ENCODE measurements at regions not wholly inside any gene's neighbourhood (a gene's known extent, or its start where the extent isn't known, plus 50 kb on each side); places are given as distances from the start of the nearest gene placed in this dataset.

DNA sequence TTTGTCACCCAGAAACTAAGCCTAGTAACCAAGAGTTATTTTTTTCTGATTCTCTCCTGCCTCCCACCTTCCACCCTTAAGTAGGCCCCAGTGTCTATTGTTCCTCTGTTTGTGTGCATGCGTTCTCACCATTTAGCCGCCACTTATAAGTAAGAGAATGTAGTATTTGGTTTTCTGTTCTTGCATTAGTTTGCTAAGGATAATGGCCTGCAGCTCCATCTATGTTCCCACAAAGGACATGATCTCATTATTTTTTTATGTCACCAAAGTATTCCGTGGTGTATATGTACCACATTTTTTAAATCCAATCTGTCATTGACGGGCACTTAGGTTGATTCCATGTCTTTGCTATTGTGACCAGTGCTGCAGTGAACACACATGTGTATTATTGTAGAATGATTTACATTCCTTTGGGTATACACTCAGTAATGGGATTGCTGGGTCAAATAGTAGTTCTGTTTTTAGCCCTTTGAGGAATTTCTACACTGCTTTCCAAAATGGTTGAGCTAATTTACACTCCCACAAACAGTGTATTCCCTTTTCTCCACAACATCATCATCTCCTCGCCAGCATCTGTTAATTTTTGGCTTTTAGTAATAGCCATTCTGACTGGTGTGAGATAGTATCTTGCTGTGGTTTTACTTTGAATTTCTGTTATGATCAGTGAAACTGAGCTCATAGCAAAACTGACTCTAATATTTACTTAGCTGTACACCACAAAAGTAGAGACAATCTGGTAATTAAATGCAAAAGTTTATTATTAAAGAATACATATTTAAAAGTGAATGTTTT, 660.1 kb upstream of the SLC8A1 start:
- no peaks in the 10 kb centered on the region for H3K27me3 ChIP-seq (replicated peaks; ENCODE audit: insufficient read depth, low read length)
- TF ChIP-seq EZH2phosphoT487 (IDR thresholded peaks at IDR 0.05; ENCODE audit: low read length) (no peak), EZH2 (optimal IDR thresholded peaks at IDR 0.05; ENCODE audit: low read depth, low read length) (no peak)
- TF ChIP-seq, protein P1, sequence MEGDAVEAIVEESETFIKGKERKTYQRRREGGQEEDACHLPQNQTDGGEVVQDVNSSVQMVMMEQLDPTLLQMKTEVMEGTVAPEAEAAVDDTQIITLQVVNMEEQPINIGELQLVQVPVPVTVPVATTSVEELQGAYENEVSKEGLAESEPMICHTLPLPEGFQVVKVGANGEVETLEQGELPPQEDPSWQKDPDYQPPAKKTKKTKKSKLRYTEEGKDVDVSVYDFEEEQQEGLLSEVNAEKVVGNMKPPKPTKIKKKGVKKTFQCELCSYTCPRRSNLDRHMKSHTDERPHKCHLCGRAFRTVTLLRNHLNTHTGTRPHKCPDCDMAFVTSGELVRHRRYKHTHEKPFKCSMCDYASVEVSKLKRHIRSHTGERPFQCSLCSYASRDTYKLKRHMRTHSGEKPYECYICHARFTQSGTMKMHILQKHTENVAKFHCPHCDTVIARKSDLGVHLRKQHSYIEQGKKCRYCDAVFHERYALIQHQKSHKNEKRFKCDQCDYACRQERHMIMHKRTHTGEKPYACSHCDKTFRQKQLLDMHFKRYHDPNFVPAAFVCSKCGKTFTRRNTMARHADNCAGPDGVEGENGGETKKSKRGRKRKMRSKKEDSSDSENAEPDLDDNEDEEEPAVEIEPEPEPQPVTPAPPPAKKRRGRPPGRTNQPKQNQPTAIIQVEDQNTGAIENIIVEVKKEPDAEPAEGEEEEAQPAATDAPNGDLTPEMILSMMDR (IDR thresholded peaks at IDR 0.05; ENCODE audit: low read length): no peak
- no peak overlapping the region for H2AFZ ChIP-seq (ENCODE audit: low read length)
- no peak for DNase-seq
- no peaks in the 10 kb centered on the region for H4K20me1 ChIP-seq (ENCODE audit: insufficient read depth, low read length)
- H3F3A ChIP-seq (ENCODE audit: insufficient read depth, low read length): no peaks in the 10 kb centered on the region
- H3K4me3 ChIP-seq (ENCODE audit: low read length): no peak overlapping the region
- H3K27ac ChIP-seq (ENCODE audit: low read length): no peak overlapping the region
- no peaks in the 10 kb centered on the region for H3K9me3 ChIP-seq (replicated peaks; ENCODE audit: insufficient read depth, low read length)
- no peaks in the 10 kb centered on the region for H3K9me2 ChIP-seq (replicated peaks; ENCODE audit: insufficient read depth, low read length)
- H3K36me3 ChIP-seq (replicated peaks; ENCODE audit: insufficient read depth, low read length): no peaks in the 10 kb centered on the region
- H3K4me1 ChIP-seq (ENCODE audit: low read length): no peaks in the 10 kb centered on the region
- H3K4me2 ChIP-seq (ENCODE audit: low read depth, low read length): no peak overlapping the region
- no peak overlapping the region for H3K9ac ChIP-seq (ENCODE audit: low read length)
- no peaks in the 10 kb centered on the region for H3K79me2 ChIP-seq (ENCODE audit: low read length)

DNA sequence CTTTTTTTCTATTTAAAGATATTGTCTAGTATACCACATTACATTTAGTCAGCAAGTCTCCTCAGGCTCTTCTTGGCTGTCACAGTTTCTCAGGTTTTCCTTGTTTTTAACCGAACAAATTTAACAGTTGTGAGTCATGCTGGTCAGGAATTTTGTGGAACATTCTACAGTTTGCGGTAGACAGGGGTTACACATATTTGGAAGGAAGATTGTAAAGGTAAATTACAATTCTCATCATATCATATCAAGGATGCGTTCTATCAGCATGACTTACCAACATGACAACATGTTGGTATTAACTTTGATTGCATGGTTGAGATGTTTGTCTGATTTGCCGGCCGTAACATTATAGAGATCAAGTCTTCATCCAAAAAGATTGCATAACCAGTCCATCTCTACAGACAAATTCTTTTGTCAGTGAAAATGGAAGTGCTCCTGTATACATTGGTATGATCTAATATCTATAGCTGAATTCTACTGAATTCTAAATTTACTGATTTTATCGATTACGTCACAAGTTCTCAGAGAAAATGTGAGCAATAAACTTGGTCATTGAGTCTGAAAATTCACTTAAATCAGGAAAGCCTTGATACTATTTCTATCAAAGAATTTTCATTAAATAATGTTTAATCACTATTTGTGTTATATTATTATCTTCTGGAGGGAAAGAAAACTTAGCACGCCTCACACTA, 664.4 kb upstream of the SLC8A1 start:
- no peaks in the 10 kb centered on the region for H3K79me2 ChIP-seq (ENCODE audit: low read length)
- TF ChIP-seq EZH2phosphoT487 (IDR thresholded peaks at IDR 0.05; ENCODE audit: low read length) (no peak), EZH2 (optimal IDR thresholded peaks at IDR 0.05; ENCODE audit: low read depth, low read length) (no peak)
- TF ChIP-seq, protein P1 (IDR thresholded peaks at IDR 0.05; ENCODE audit: low read length): no peak
- H3K27me3 ChIP-seq (replicated peaks; ENCODE audit: insufficient read depth, low read length): no peaks in the 10 kb centered on the region
- no peaks in the 10 kb centered on the region for H3K36me3 ChIP-seq (replicated peaks; ENCODE audit: insufficient read depth, low read length)
- DNase-seq: no peak
- no peak overlapping the region for H3K9ac ChIP-seq (ENCODE audit: low read length)
- H2AFZ ChIP-seq (ENCODE audit: low read length): no peak overlapping the region
- no peak overlapping the region for H3K4me3 ChIP-seq (ENCODE audit: low read length)
- no peak overlapping the region for H3K27ac ChIP-seq (ENCODE audit: low read length)
- no peaks in the 10 kb centered on the region for H4K20me1 ChIP-seq (ENCODE audit: insufficient read depth, low read length)
- no peak overlapping the region for H3K4me2 ChIP-seq (ENCODE audit: low read depth, low read length)
- no peaks in the 10 kb centered on the region for H3K9me2 ChIP-seq (replicated peaks; ENCODE audit: insufficient read depth, low read length)
- no peaks in the 10 kb centered on the region for H3F3A ChIP-seq (ENCODE audit: insufficient read depth, low read length)
- no peaks in the 10 kb centered on the region for H3K9me3 ChIP-seq (replicated peaks; ENCODE audit: insufficient read depth, low read length)
- H3K4me1 ChIP-seq (ENCODE audit: low read length): no peaks in the 10 kb centered on the region

GRCh38 chr2:41119489-41119888, 667.6 kb upstream of the SLC8A1 start:
- no peaks in the 10 kb centered on the region for H3K79me2 ChIP-seq (ENCODE audit: low read length)
- H3K27ac ChIP-seq (ENCODE audit: low read length): no peak overlapping the region
- no peaks in the 10 kb centered on the region for H3K9me2 ChIP-seq (replicated peaks; ENCODE audit: insufficient read depth, low read length)
- TF ChIP-seq, protein P1 (IDR thresholded peaks at IDR 0.05; ENCODE audit: low read length): no peak
- TF ChIP-seq EZH2 (optimal IDR thresholded peaks at IDR 0.05; ENCODE audit: low read depth, low read length): no peak
- TF ChIP-seq EZH2phosphoT487 (IDR thresholded peaks at IDR 0.05; ENCODE audit: low read length): no peak
- DNase-seq: no peak
- no peaks in the 10 kb centered on the region for H4K20me1 ChIP-seq (ENCODE audit: insufficient read depth, low read length)
- H3K4me2 ChIP-seq (ENCODE audit: low read depth, low read length): no peak overlapping the region
- no peaks in the 10 kb centered on the region for H3K27me3 ChIP-seq (replicated peaks; ENCODE audit: insufficient read depth, low read length)
- H3K36me3 ChIP-seq (replicated peaks; ENCODE audit: insufficient read depth, low read length): no peaks in the 10 kb centered on the region
- H3F3A ChIP-seq (ENCODE audit: insufficient read depth, low read length): no peaks in the 10 kb centered on the region
- H2AFZ ChIP-seq (ENCODE audit: low read length): no peak overlapping the region
- no peaks in the 10 kb centered on the region for H3K9me3 ChIP-seq (replicated peaks; ENCODE audit: insufficient read depth, low read length)
- no peak overlapping the region for H3K9ac ChIP-seq (ENCODE audit: low read length)
- no peaks in the 10 kb centered on the region for H3K4me1 ChIP-seq (ENCODE audit: low read length)
- no peak overlapping the region for H3K4me3 ChIP-seq (ENCODE audit: low read length)

All from MM.1S (cell line).